HL-60/S4 treated with retinoic acid at 250 ng/mL for 4 days and 3 days (cell line): ENCODE measurements at regions not wholly inside any gene's neighbourhood (a gene's known extent, or its start where the extent isn't known, plus 50 kb on each side); places are given as distances from the start of the nearest gene placed in this dataset.

Experiments used
- in situ Hi-C: fragments of 300-500 bp; cut with MboI; formaldehyde crosslinking; loops from 2 replicates; pipeline ENCODE4 v1.7.0; 2022; ENCODE audit warnings: low sequenced_read_pairs

GRCh38 chr17:79216391-79216790 is 141.8 kb downstream of the ENGASE start:
- in situ Hi-C loops: no loop called here

- in situ Hi-C loops: no loop called here
These were observed 141.0 kb downstream of the ENGASE start for GRCh38 chr17:79215631-79216030.

- in situ Hi-C loops: no loop called here
These were observed 140.4 kb downstream of the ENGASE start for GRCh38 chr17:79214940-79215604.

DNA sequence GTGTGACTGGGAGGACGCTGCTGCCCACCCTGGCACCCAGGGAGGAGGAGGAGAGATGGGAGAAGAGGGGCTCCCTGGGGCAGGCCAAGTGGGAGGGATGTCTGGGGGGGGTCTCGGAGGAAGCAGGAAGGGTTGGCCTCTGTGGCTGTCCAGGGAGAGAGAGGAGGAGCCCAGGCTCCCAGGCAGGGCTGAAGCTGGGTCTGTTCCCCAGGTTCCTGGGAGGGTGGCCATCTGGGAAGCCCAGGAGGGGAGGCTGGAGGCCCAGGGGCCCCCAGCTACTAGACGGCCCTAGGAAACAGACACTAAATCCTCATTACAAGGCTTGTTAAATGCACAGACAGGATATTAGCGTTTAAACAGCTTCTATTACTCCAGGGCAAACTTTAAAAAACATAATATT is 139.8 kb downstream of the ENGASE start:
- in situ Hi-C loops: no loop called here

DNA sequence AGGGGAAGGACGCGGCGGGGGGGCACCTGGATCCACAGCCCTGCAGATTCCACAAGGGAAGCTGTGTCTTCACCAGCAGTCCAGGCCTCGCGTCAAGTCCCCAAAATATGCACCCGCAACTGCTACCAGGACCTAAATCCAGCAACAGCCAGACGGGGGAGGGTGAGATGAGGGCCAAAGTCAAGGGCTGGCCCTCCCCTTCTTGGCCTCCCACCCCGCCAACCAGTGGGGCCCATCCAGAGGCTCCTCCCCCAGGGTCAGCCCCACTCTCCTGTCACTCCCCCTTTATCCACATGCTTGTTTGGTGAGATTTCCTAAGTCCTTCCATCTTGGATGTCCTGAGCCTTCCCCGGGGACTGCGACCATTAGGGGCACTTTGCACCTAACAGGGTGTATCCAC is 138.7 kb downstream of the ENGASE start:
- in situ Hi-C loops: no loop called here

- in situ Hi-C loops: no loop called here
These were observed 137.8 kb downstream of the ENGASE start for GRCh38 chr17:79212149-79213087.

- in situ Hi-C loops: no loop called here
These were observed 136.6 kb downstream of the ENGASE start for GRCh38 chr17:79211061-79211770.

DNA sequence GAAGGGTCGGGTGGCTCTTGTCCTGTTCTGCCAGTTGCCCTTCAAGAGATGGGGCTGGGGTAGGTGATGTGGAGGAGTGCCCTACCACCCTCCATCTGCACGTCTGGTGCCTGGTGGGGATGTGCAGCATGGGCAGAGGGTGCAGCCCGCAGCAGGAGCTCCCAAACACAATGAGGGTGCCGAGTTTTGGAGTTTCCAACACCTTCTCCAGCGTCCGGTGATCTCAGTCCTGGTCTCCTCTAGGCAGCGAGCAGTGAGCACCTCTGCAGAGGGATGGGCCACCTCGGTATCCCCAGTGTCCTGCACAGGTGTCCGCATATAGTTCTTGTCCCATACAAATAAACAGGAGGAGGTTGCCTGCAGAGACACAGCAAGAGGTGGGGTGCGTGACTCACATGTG is 136.0 kb downstream of the ENGASE start:
- in situ Hi-C loops: no loop called here

DNA sequence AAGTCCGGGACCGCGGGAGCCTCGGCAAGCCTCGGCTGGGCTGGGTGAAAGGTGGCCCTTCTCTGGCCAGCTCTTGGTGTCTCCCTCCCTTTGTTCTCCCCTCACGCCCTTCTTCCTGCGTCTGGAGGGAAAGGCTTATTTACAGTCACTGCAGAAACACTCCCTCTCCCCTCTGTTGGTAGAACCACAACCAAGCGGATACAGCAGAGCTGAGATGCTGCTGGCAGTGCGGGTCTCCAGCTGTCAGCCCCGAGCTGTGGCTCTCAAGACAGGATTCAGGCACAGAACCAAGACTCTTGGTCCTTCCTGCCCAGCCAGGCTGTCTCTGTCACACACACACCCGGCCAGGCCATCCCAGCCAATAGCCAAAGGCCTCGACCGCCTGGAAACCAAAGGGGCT is 133.3 kb downstream of the ENGASE start:
- in situ Hi-C loops: no loop called here

DNA sequence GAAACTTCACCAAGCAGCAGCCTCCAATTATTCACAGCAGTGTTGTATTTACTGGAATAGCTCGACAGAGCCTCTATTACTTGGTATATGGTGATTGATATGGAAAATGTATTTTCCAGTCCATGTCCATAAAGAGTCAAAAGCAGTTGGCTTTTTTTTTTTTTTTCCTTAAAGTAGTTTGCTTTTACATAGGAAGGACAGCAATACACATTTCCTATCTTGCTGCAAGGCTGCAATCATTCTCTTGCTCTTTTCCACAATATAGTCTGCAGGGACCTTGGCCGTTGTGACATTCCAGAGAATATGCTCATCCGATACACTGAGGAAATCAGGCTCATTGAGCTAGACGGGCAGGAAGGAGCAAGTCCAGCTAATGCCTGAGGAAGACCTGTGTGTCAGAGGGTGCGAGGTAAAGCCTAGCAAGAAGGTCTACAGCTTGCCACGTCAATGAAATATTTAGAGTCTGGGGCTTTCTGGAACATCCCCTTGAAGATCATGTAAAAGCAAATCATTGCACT is 131.1 kb downstream of the ENGASE start:
- in situ Hi-C loops: no loop called here

- in situ Hi-C loops: no loop called here
These were observed 129.6 kb downstream of the ENGASE start for GRCh38 chr17:79204261-79204660.

- in situ Hi-C loops: no loop called here
These were observed 129.0 kb downstream of the ENGASE start for GRCh38 chr17:79203657-79204056.

DNA sequence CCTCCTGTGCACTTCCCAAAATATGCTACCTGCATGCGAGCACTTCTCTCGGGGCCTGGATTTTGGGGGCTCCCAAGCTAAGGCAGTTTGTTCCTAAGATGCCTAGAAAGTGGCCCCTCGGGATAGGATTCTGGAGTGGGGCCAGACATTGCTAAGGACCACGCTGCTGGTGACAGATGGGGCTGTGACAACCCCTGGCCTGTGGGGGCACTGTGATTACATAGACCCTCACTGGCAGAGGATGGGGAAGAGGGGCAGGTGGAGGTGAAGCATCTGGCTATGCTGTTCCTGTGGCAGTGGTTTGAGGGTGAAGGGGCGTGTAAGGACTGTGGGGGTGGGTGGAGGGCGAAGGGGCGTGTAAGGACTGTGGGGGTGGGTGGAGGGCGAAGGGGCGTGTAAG is 128.4 kb downstream of the ENGASE start:
- in situ Hi-C loops: no loop called here

- in situ Hi-C loops: no loop called here
These were observed 127.9 kb downstream of the ENGASE start for GRCh38 chr17:79202480-79202879.

- in situ Hi-C loops: no loop called here
These were observed 127.1 kb downstream of the ENGASE start for GRCh38 chr17:79201536-79202227.

GRCh38 chr17:79201119-79201518 is 126.5 kb downstream of the ENGASE start:
- in situ Hi-C loops: no loop called here

DNA sequence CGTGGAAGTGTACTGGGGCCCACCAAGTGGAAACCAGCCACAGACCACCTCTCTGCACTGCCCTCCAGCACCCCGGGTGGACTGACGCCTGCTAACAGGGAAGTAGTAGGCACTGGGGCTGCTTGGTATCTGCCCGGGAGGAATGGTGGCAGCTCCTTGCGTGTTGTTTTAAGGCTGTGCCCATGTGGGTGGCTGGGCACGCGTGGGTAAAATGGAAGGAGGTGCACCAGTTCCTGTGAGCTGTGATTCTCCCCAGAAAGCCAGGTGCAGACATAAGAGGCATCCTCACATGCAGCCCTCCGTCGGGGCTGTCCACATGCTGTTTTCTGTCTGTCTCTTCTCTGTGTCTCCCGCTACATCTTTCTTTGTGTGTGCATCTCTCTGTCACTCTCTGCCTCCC is 122.3 kb downstream of the ENGASE start:
- in situ Hi-C loops: no loop called here

DNA sequence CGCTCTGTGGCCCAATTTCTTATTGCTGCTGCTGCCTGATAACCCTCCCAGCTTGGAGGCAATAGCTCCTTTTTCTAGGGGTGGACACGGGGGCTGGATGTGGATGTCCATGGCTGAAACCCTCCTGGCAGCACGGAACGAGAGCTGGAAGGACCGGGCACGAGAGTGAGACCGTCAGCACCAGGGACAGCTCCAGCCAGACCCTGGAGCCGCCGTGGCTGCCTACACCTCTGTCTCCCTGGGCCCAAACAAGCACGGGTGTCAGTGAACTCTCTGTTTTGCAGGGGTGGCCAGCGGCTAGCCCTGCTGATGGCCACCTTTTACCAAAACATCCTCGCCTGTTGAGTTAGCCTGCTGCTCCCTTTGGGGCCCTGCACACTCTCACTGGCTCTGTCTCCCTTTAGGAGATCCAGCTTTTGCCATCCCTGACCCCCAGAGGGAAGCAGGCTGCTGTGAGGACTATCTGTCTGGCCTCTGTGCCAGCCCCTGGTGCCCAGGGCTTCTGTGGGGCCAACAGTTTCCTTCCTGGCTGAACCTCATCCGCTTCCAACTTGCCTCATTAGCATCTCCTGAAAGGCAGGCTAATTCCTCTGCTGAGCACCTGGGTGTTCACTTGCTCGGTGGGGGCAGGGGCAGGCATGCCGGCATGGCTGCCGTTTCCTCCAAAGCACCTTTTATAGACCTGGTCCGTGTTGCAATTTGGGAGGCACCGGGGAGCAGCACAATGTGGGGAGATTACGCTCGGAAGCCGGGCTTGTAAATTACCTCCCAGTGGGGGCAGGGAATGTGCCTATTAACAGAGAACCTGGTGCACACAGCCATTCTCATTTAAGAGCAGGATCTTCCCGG is 118.1 kb downstream of the ENGASE start:
- in situ Hi-C loops: no loop called here

GRCh38 chr17:79191270-79191934 is 116.8 kb downstream of the ENGASE start:
- in situ Hi-C loops: no loop called here
